GM23338 (cell line): ENCODE measurements at regions not wholly inside any gene's neighbourhood (a gene's known extent, or its start where the extent isn't known, plus 50 kb on each side); places are given as distances from the start of the nearest gene placed in this dataset.

Experiments used
- ATAC-seq: fragments of 200-7000 bp; cut with Tn5 transposase; 3 replicates; pipeline ENCODE4 v1.9.1; 2020
- DNase-seq: peaks from one replicate; pipeline ENCODE4 v3.0.0-alpha.2; 2015; ENCODE audit warnings: low spot score
- H2AFZ ChIP-seq: fragments of 200-600 bp; sonication (generic); 2 replicates; pipeline ENCODE4 v1.8.0; 2016; ENCODE audit warnings: antibody characterized with exemption, mild to moderate bottlenecking, moderate library complexity
- H3F3A ChIP-seq: fragments of 200-600 bp; sonication (generic); replicated peaks from 2 replicates; pipeline ENCODE4 v1.8.0; 2017; ENCODE audit warnings: antibody characterized with exemption, mixed run types, low read depth
- H3K27ac ChIP-seq: fragments of 200-600 bp; sonication (generic); 2 replicates; pipeline ENCODE4 v1.6.1; 2016; ENCODE audit warnings: low read depth
- H3K27me3 ChIP-seq: fragments of 200-600 bp; sonication (generic); 2 replicates; pipeline ENCODE4 v1.8.0; 2016; ENCODE audit warnings: mild to moderate bottlenecking, mixed run types, moderate library complexity; ENCODE audit not compliant: insufficient read depth
- H3K36me3 ChIP-seq: fragments of 200-600 bp; sonication (generic); 2 replicates; pipeline ENCODE4 v1.8.0; 2016; ENCODE audit warnings: mild to moderate bottlenecking; ENCODE audit not compliant: insufficient read depth
- H3K4me1 ChIP-seq: fragments of 200-600 bp; sonication (generic); 2 replicates; pipeline ENCODE4 v1.8.0; 2016; ENCODE audit warnings: mild to moderate bottlenecking, moderate library complexity; ENCODE audit not compliant: insufficient read depth
- H3K4me2 ChIP-seq: fragments of 200-600 bp; sonication (generic); 2 replicates; pipeline ENCODE4 v1.7.1; 2017; ENCODE audit warnings: mixed run types
- H3K4me3 ChIP-seq: fragments of 200-600 bp; sonication (generic); 2 replicates; pipeline ENCODE4 v1.6.1; 2016; ENCODE audit warnings: mixed run types
- H3K79me2 ChIP-seq: fragments of 200-600 bp; sonication (generic); replicated peaks from 2 replicates; pipeline ENCODE4 v1.8.0; 2017; ENCODE audit warnings: mild to moderate bottlenecking; ENCODE audit not compliant: insufficient read depth
- H3K9me2 ChIP-seq: fragments of 200-600 bp; sonication (generic); 2 replicates; pipeline ENCODE4 v1.8.0; 2017; ENCODE audit not compliant: insufficient read depth
- H4K20me1 ChIP-seq: fragments of 200-600 bp; sonication (generic); replicated peaks from 2 replicates; pipeline ENCODE4 v1.8.0; 2017; ENCODE audit warnings: mild to moderate bottlenecking; ENCODE audit not compliant: insufficient read depth
- H3K27ac Mint-ChIP-seq: 2 replicates; pipeline ENCODE4 v1.8.0; 2020; ENCODE audit warnings: inconsistent platforms, mild to moderate bottlenecking, moderate library complexity, mixed read lengths
- H3K27me3 Mint-ChIP-seq: 3 replicates; pipeline ENCODE4 v1.8.0; 2022; ENCODE audit warnings: low read depth, mild to moderate bottlenecking, moderate library complexity, mixed read lengths, inconsistent platforms; ENCODE audit not compliant: insufficient read depth, poor library complexity
- H3K36me3 Mint-ChIP-seq: 3 replicates; pipeline ENCODE4 v1.8.0; 2021; ENCODE audit warnings: low read depth, mild to moderate bottlenecking, inconsistent platforms, moderate library complexity, mixed read lengths
- H3K4me1 Mint-ChIP-seq: 3 replicates; pipeline ENCODE4 v1.8.0; 2020; ENCODE audit warnings: mild to moderate bottlenecking, inconsistent platforms, mixed read lengths
- H3K4me3 Mint-ChIP-seq: 3 replicates; pipeline ENCODE4 v1.8.0; 2021; ENCODE audit warnings: moderate library complexity, mild to moderate bottlenecking, inconsistent platforms, mixed read lengths
- H3K9me3 Mint-ChIP-seq: 3 replicates; pipeline ENCODE4 v1.8.0; 2020; ENCODE audit warnings: moderate library complexity, mild to moderate bottlenecking, inconsistent platforms, mixed read lengths
- CREB1 ChIP-seq: fragments of 250-450 bp; sonication (Bioruptor Pico); IDR thresholded peaks from 2 replicates; pipeline ENCODE4 v1.5.0; 2020; ENCODE audit warnings: low read depth, mild to moderate bottlenecking, moderate library complexity
- CTCF ChIP-seq, 2 experiments: fragments of 200-600 bp in 1 of 2; sonication (generic) in 1 of 2; conservative IDR thresholded peaks; 2 replicates each; pipeline versions ENCODE4 v1.5.1 to v1.6.1; 2016 to 2017; ENCODE audit warnings: antibody characterized with exemption in 2 of 2, low read depth in 2 of 2, mild to moderate bottlenecking in 2 of 2, moderate library complexity in 1 of 2
- ETS1 ChIP-seq: IDR thresholded peaks from 2 replicates; pipeline ENCODE4 v1.6.1; 2016; ENCODE audit warnings: antibody characterized with exemption
- EZH2 ChIP-seq: fragments of 200-600 bp; sonication (generic); IDR thresholded peaks from one replicate; pipeline ENCODE4 v1.8.0; 2017; ENCODE audit warnings: antibody characterized with exemption, mild to moderate bottlenecking, low read depth; ENCODE audit not compliant: unreplicated experiment
- EZH2phosphoT487 ChIP-seq: fragments of 200-600 bp; sonication (generic); IDR thresholded peaks from one replicate; pipeline ENCODE4 v1.8.1; 2018; ENCODE audit warnings: antibody characterized with exemption; ENCODE audit not compliant: unreplicated experiment
- JUNB ChIP-seq: IDR thresholded peaks from one replicate; pipeline ENCODE4 v1.6.1; 2016; ENCODE audit warnings: antibody characterized with exemption; ENCODE audit not compliant: unreplicated experiment
- POLR2AphosphoS5 ChIP-seq: IDR thresholded peaks from 2 replicates; pipeline ENCODE4 v1.6.1; 2016; ENCODE audit warnings: antibody characterized with exemption, low read depth
- REST ChIP-seq: IDR thresholded peaks from one replicate; pipeline ENCODE4 v1.6.1; 2018; ENCODE audit warnings: antibody characterized with exemption; ENCODE audit not compliant: unreplicated experiment
- STAT1 ChIP-seq: IDR thresholded peaks from one replicate; pipeline ENCODE4 v1.6.1; 2016; ENCODE audit warnings: antibody characterized with exemption; ENCODE audit not compliant: unreplicated experiment
- ZNF114 ChIP-seq: fragments of 250-450 bp; sonication (Bioruptor Pico); IDR thresholded peaks from 2 replicates; pipeline ENCODE4 v1.5.0; 2020; ENCODE audit warnings: mild to moderate bottlenecking, moderate library complexity
- ZNF462 ChIP-seq: fragments of 250-450 bp; sonication (Bioruptor Pico); IDR thresholded peaks from 2 replicates; pipeline ENCODE4 v1.5.0; 2020; ENCODE audit warnings: mild to moderate bottlenecking, moderate library complexity

GRCh38 chr2:59000796-59001195, 759.7 kb upstream of the FANCL start (continued):
- TF ChIP-seq EZH2phosphoT487 (no peak), ZNF114 (CRISPR knock-in tag) (no peak), ETS1 (no peak), CREB1 (CRISPR knock-in tag) (no peak), JUNB (no peak), CTCF (conservative IDR thresholded peaks at IDR 0.05; ENCODE audit: low read depth in 2 of 2) (no peak), REST (no peak), POLR2AphosphoS5 (no peak)

GRCh38 chr2:58992062-58992706, 751.1 kb upstream of the FANCL start:
- Mint-ChIP-seq H3K9me3 (no peaks in the 10 kb centered on the region), H3K27ac (no peak overlapping the region), H3K36me3 (no peaks in the 10 kb centered on the region), H3K4me3 (no peak overlapping the region), H3K27me3 (no peaks in the 10 kb centered on the region), H3K4me1 (peaks cover 9% of the 10 kb centered on the region; the same call in 2 of the 3 replicates)
- H3K9me2 ChIP-seq: no peaks in the 10 kb centered on the region
- H3F3A ChIP-seq: no peaks in the 10 kb centered on the region
- no peak overlapping the region for H3K4me3 ChIP-seq
- H4K20me1 ChIP-seq: no peaks in the 10 kb centered on the region
- ATAC-seq (no peak), DNase-seq (no peak)
- H3K4me2 ChIP-seq: no peak overlapping the region
- no peak overlapping the region; the same call in 1 of the 2 replicates for H3K27ac ChIP-seq
- no peaks in the 10 kb centered on the region for H3K36me3 ChIP-seq
- H3K27me3 ChIP-seq: no peaks in the 10 kb centered on the region
- no peak overlapping the region for H2AFZ ChIP-seq
- H3K79me2 ChIP-seq: no peaks in the 10 kb centered on the region
- H3K4me1 ChIP-seq: peaks cover 5% of the 10 kb centered on the region; the same call in 1 of the 2 replicates
- TF ChIP-seq STAT1 (no peak), CREB1 (CRISPR knock-in tag) (no peak), ZNF462 (CRISPR knock-in tag) (no peak), EZH2 (no peak), POLR2AphosphoS5 (no peak), ETS1 (no peak)
